Activated naive CD4-positive, alpha-beta T cell treated with anti-CD3 and anti-CD28 coated beads, Interleukin-2, amount 10 ng/mL, durations not matched to agents 7 days and 5 days (primary cell): ENCODE measurements at regions not wholly inside any gene's neighbourhood (a gene's known extent, or its start where the extent isn't known, plus 50 kb on each side); places are given as distances from the start of the nearest gene placed in this dataset.
"Not testable (repeated sequence)": the region's sequence is repeated elsewhere in the genome, so short reads cannot be mapped to it uniquely, and the experiment has no call there.

Experiments used
- CTCF ChIA-PET: fragments of 350-600 bp; sonication (Branson Sonifier 250); formaldehyde crosslinking; loops from one replicate; lab custom pipeline; 2021; ENCODE audit warnings: antibody characterized with exemption; lab: Charles Lee
- DNase-seq: peaks from one replicate; pipeline ENCODE4 v3.0.0-alpha.2; 2020
- H3K27ac Mint-ChIP-seq: one replicate; pipeline ENCODE4 v1.8.0; 2021; ENCODE audit warnings: mild to moderate bottlenecking, moderate library complexity, mixed read lengths
- H3K27me3 Mint-ChIP-seq: one replicate; pipeline ENCODE4 v1.8.0; 2021; ENCODE audit warnings: mild to moderate bottlenecking, mixed read lengths
- H3K36me3 Mint-ChIP-seq: one replicate; pipeline ENCODE4 v1.8.0; 2021; ENCODE audit warnings: mixed read lengths
- H3K4me1 Mint-ChIP-seq: one replicate; pipeline ENCODE4 v1.8.0; 2021; ENCODE audit warnings: mixed read lengths
- H3K4me3 Mint-ChIP-seq: one replicate; pipeline ENCODE4 v1.8.0; 2021; ENCODE audit warnings: mild to moderate bottlenecking, moderate library complexity, mixed read lengths
- H3K9me3 Mint-ChIP-seq: one replicate; pipeline ENCODE4 v1.8.0; 2021; ENCODE audit warnings: mixed read lengths

GRCh38 chr3:28156599-28156998 lies 84.8 kb upstream of the CMC1 start:
- H3K36me3 Mint-ChIP-seq, H3K9me3 Mint-ChIP-seq, H3K4me3 Mint-ChIP-seq, DNase-seq, CTCF ChIA-PET, H3K4me1 Mint-ChIP-seq, H3K27me3 Mint-ChIP-seq, H3K27ac Mint-ChIP-seq: not testable (repeated sequence)

GRCh38 chr3:28171962-28172361 lies 69.5 kb upstream of the CMC1 start:
- Mint-ChIP-seq H3K9me3 (peaks cover 9% of the 10 kb centered on the region), H3K36me3 (peaks cover 14% of the 10 kb centered on the region), H3K4me3 (peak overlapping the region; percentile 34), H3K4me1 (peaks cover 17% of the 10 kb centered on the region), H3K27me3 (peaks cover 3% of the 10 kb centered on the region), H3K27ac (peak overlapping the region; percentile 87)
- CTCF ChIA-PET: interaction anchor here (1.0 kb wide), 1 partner anchor 450 kb away, joined by 3 read pairs; the partner anchor contains the start of gene EOMES
- no peak for DNase-seq

GRCh38 chr3:28172748-28173147 lies 68.7 kb upstream of the CMC1 start:
- Mint-ChIP-seq H3K9me3 (peaks cover 9% of the 10 kb centered on the region), H3K27ac (no peak overlapping the region), H3K4me1 (peaks cover 17% of the 10 kb centered on the region), H3K4me3 (no peak overlapping the region), H3K36me3 (peaks cover 14% of the 10 kb centered on the region), H3K27me3 (peaks cover 3% of the 10 kb centered on the region)
- DNase-seq: no peak
- CTCF ChIA-PET: no interaction called here

GRCh38 chr3:28173836-28174235 lies 67.6 kb upstream of the CMC1 start:
- Mint-ChIP-seq H3K27me3 (peaks cover 3% of the 10 kb centered on the region), H3K4me3 (no peak overlapping the region), H3K27ac (peak overlapping the region; percentile 44), H3K36me3 (peaks cover 14% of the 10 kb centered on the region), H3K4me1 (peaks cover 17% of the 10 kb centered on the region), H3K9me3 (peaks cover 9% of the 10 kb centered on the region)
- CTCF ChIA-PET: no interaction called here
- no peak for DNase-seq

- Mint-ChIP-seq H3K9me3 (no peaks in the 10 kb centered on the region), H3K36me3 (no peaks in the 10 kb centered on the region), H3K27me3 (no peaks in the 10 kb centered on the region), H3K27ac (no peak overlapping the region), H3K4me3 (no peak overlapping the region), H3K4me1 (no peaks in the 10 kb centered on the region)
- CTCF ChIA-PET: no interaction called here
- DNase-seq: no peak
These were observed 54.7 kb upstream of the CMC1 start for GRCh38 chr3:28186748-28187147.

GRCh38 chr3:28188686-28189085 lies 52.7 kb upstream of the CMC1 start:
- DNase-seq: no peak
- no peaks in the 10 kb centered on the region for H3K27me3 Mint-ChIP-seq
- H3K36me3 Mint-ChIP-seq: no peaks in the 10 kb centered on the region
- H3K9me3 Mint-ChIP-seq: no peaks in the 10 kb centered on the region
- no peak overlapping the region for H3K4me3 Mint-ChIP-seq
- H3K4me1 Mint-ChIP-seq: no peaks in the 10 kb centered on the region
- CTCF ChIA-PET: no interaction called here
- H3K27ac Mint-ChIP-seq: no peak overlapping the region

GRCh38 chr3:28191363-28191762 lies 50.1 kb upstream of the CMC1 start:
- no peak overlapping the region for H3K4me3 Mint-ChIP-seq
- H3K36me3 Mint-ChIP-seq: no peaks in the 10 kb centered on the region
- no peaks in the 10 kb centered on the region for H3K9me3 Mint-ChIP-seq
- no peak overlapping the region for H3K27ac Mint-ChIP-seq
- H3K27me3 Mint-ChIP-seq: no peaks in the 10 kb centered on the region
- no peak for DNase-seq
- CTCF ChIA-PET: no interaction called here
- no peaks in the 10 kb centered on the region for H3K4me1 Mint-ChIP-seq
